ENCODE measurements at regions not wholly inside any gene's neighbourhood (a gene's known extent, or its start where the extent isn't known, plus 50 kb on each side); places are given as distances from the start of the nearest gene placed in this dataset.
"Not testable (repeated sequence)": the region's sequence is repeated elsewhere in the genome, so short reads cannot be mapped to it uniquely, and the experiment has no call there.

DNA sequence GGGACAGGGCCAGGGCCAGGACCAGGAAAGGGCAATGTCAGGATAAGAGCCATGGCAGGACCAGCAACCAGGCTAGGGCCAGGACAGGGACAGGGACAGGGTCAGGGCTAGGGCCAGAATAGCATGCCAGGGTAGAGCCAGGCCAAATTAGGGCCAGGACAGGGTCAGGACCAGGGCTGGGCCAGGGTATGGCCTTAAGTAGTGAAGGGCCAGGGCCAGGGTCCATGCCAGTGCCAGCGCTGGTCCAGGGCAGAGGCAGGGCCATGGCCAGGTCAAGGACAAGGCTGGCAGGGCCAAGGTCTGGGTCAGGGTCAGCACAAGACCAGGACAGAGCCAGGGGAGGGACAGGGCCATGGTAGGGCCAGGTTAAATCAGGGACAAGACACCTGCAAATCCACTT is 405.4 kb downstream of the ZNF33B start:
- H3K36me3 Mint-ChIP-seq (ENCODE audit: low read depth); H3K4me3 Mint-ChIP-seq; H3K27me3 Mint-ChIP-seq (ENCODE audit: low read depth, poor library complexity); H3K4me1 Mint-ChIP-seq; H3K27ac Mint-ChIP-seq; DNase-seq: not testable (repeated sequence)
- peaks cover 68% of the 10 kb centered on the region for H3K9me3 Mint-ChIP-seq

GRCh38 chr10:42230812-42231211 is 407.6 kb downstream of the ZNF33B start:
- not testable (repeated sequence) for H3K4me3 Mint-ChIP-seq; DNase-seq; H3K4me1 Mint-ChIP-seq; H3K27ac Mint-ChIP-seq; H3K27me3 Mint-ChIP-seq (ENCODE audit: low read depth, poor library complexity)
- peaks cover 26% of the 10 kb centered on the region for H3K36me3 Mint-ChIP-seq (ENCODE audit: low read depth)
- peaks cover 75% of the 10 kb centered on the region for H3K9me3 Mint-ChIP-seq

GRCh38 chr10:42230115-42230514 is 408.3 kb downstream of the ZNF33B start:
- not testable (repeated sequence) for DNase-seq; H3K4me3 Mint-ChIP-seq; H3K4me1 Mint-ChIP-seq; H3K27me3 Mint-ChIP-seq (ENCODE audit: low read depth, poor library complexity); H3K27ac Mint-ChIP-seq
- peaks cover 26% of the 10 kb centered on the region for H3K36me3 Mint-ChIP-seq (ENCODE audit: low read depth)
- H3K9me3 Mint-ChIP-seq = peaks cover 76% of the 10 kb centered on the region

GRCh38 chr10:42227859-42228258 is 410.5 kb downstream of the ZNF33B start:
- DNase-seq; H3K4me1 Mint-ChIP-seq; H3K4me3 Mint-ChIP-seq; H3K27ac Mint-ChIP-seq; H3K27me3 Mint-ChIP-seq (ENCODE audit: low read depth, poor library complexity): not testable (repeated sequence)
- H3K36me3 Mint-ChIP-seq (ENCODE audit: low read depth) = peaks cover 26% of the 10 kb centered on the region
- peaks cover 71% of the 10 kb centered on the region for H3K9me3 Mint-ChIP-seq

GRCh38 chr10:42193588-42193987 is 444.8 kb downstream of the ZNF33B start:
- H3K27ac Mint-ChIP-seq; DNase-seq; H3K4me1 Mint-ChIP-seq; H3K4me3 Mint-ChIP-seq; H3K36me3 Mint-ChIP-seq (ENCODE audit: low read depth); H3K27me3 Mint-ChIP-seq (ENCODE audit: low read depth, poor library complexity): not testable (repeated sequence)
- peaks cover 57% of the 10 kb centered on the region for H3K9me3 Mint-ChIP-seq

GRCh38 chr10:42192450-42192849 is 445.9 kb downstream of the ZNF33B start:
- peaks cover 65% of the 10 kb centered on the region for H3K9me3 Mint-ChIP-seq

GRCh38 chr10:42187501-42188195 is 450.7 kb downstream of the ZNF33B start:
- peaks cover 55% of the 10 kb centered on the region for H3K9me3 Mint-ChIP-seq
- not testable (repeated sequence) for H3K27me3 Mint-ChIP-seq (ENCODE audit: low read depth, poor library complexity); H3K4me3 Mint-ChIP-seq; H3K27ac Mint-ChIP-seq; H3K36me3 Mint-ChIP-seq (ENCODE audit: low read depth); DNase-seq; H3K4me1 Mint-ChIP-seq

More at GRCh38 chr10:42192450-42192849, 445.9 kb downstream of the ZNF33B start:
- H3K27me3 Mint-ChIP-seq (ENCODE audit: low read depth, poor library complexity); H3K4me1 Mint-ChIP-seq; H3K36me3 Mint-ChIP-seq (ENCODE audit: low read depth); H3K27ac Mint-ChIP-seq; H3K4me3 Mint-ChIP-seq: not testable (repeated sequence)
- TF ChIP-seq CTCF (IDR thresholded peaks at IDR 0.05) = peak; percentile 28
- DNase-seq = peak; percentile 19

DNA sequence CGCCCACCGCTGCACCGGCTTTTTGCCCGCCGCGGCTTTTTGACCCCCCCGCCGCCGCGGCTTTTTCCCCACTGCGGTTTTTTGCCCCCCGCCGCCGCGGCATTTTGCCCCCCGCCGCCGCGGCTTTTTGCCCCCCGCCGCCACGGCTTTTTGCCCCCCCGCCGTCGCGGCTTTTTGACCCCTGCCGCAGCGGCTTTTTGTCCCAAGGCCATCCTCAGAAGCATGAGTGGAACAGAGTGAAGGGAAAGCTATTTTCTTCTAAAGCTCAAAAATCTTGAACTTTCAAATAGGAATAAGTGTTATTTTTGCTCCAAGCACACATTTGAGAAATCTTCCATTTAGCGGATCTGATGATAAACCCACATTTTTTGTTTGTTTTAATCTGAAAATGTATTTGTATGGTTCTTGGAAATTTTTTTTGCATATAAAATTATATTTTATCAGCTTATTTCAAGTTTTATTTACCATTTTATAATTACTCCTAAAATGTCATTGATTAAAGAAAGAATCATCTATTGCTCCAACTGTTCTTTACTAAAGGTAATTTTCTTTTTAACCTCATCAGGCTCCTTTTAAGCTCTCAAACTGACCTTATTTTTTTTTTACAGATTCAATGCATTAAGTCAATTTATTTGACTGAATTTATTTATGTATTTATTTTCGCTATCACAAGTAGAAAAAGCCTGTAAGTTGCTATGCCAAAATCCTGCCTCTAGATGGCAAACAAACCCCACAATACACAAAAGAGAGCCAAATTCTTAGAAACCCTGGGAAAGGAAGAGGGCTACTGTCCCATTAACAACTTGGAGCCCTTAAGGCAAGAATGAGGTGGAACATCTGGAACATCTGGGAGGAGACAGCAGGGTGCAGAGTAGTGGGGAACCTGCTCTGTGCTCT is 460.3 kb downstream of the ZNF33B start:
- peaks cover 79% of the 10 kb centered on the region for H3K9me3 Mint-ChIP-seq
- not testable (repeated sequence) for DNase-seq; H3K36me3 Mint-ChIP-seq (ENCODE audit: low read depth); H3K27ac Mint-ChIP-seq; H3K4me3 Mint-ChIP-seq; H3K4me1 Mint-ChIP-seq; H3K27me3 Mint-ChIP-seq (ENCODE audit: low read depth, poor library complexity)

- no peak for TF ChIP-seq CTCF (IDR thresholded peaks at IDR 0.05)
- H3K27me3 Mint-ChIP-seq (ENCODE audit: low read depth, poor library complexity) = no peaks in the 10 kb centered on the region
- peaks cover 81% of the 10 kb centered on the region for H3K9me3 Mint-ChIP-seq
- H3K4me3 Mint-ChIP-seq = no peak overlapping the region
- no peak overlapping the region for H3K27ac Mint-ChIP-seq
- no peak for DNase-seq
- no peaks in the 10 kb centered on the region for H3K36me3 Mint-ChIP-seq (ENCODE audit: low read depth)
- H3K4me1 Mint-ChIP-seq = no peaks in the 10 kb centered on the region
These were observed 461.1 kb downstream of the ZNF33B start for GRCh38 chr10:42177077-42177792.

Data from nephron progenitor cell (in vitro differentiated cells).